Trophoblast cell (in vitro differentiated cells and primary cell): ENCODE measurements at regions not wholly inside any gene's neighbourhood (a gene's known extent, or its start where the extent isn't known, plus 50 kb on each side); places are given as distances from the start of the nearest gene placed in this dataset.

Experiments
- DNase-seq, 2 donors: peaks; one replicate each; pipeline ENCODE4 v3.0.0-alpha.2; 2016
- H2AFZ ChIP-seq: 2 replicates; pipeline ENCODE4 v1.6.1; 2013; ENCODE audit warnings: low read length, moderate library complexity, mild to moderate bottlenecking; ENCODE audit not compliant: insufficient read depth, poor library complexity
- H2AK5ac ChIP-seq: 2 replicates; pipeline ENCODE4 v1.6.1; 2013; ENCODE audit warnings: mild to moderate bottlenecking, low read length
- H2BK120ac ChIP-seq: 2 replicates; pipeline ENCODE4 v1.6.1; 2013; ENCODE audit warnings: low read length, mild to moderate bottlenecking, moderate library complexity; ENCODE audit not compliant: insufficient read depth, poor library complexity
- H2BK12ac ChIP-seq: 2 replicates; pipeline ENCODE4 v1.6.1; 2013; ENCODE audit warnings: mild to moderate bottlenecking, low read length, moderate library complexity
- H2BK5ac ChIP-seq: 2 replicates; pipeline ENCODE4 v1.6.1; 2013; ENCODE audit warnings: low read length, low read depth, moderate library complexity, mild to moderate bottlenecking; ENCODE audit not compliant: poor library complexity
- H3K14ac ChIP-seq: 2 replicates; pipeline ENCODE4 v1.6.1; 2013; ENCODE audit warnings: mild to moderate bottlenecking, low read length
- H3K18ac ChIP-seq: 2 replicates; pipeline ENCODE4 v1.6.1; 2013; ENCODE audit warnings: mild to moderate bottlenecking, low read length
- H3K23ac ChIP-seq: 2 replicates; pipeline ENCODE4 v1.6.1; 2013; ENCODE audit warnings: low read length
- H3K27ac ChIP-seq: 2 replicates; pipeline ENCODE4 v1.5.1; 2013; ENCODE audit warnings: low read depth, mild to moderate bottlenecking, inconsistent platforms, low read length, moderate library complexity
- H3K27me3 ChIP-seq: 2 replicates; pipeline ENCODE4 v1.6.1; 2013; ENCODE audit warnings: inconsistent platforms, mild to moderate bottlenecking, low read length, moderate library complexity; ENCODE audit not compliant: insufficient read depth
- H3K36me3 ChIP-seq, 2 experiments: 1 replicate in 1 of 2; 2 replicates in 1 of 2; pipeline ENCODE4 v1.6.1; 2013; ENCODE audit warnings: low read length in 2 of 2, mild to moderate bottlenecking in 2 of 2, moderate library complexity in 1 of 2; ENCODE audit not compliant: insufficient read depth in 2 of 2, control insufficient read depth in 1 of 2
- H3K4ac ChIP-seq: 2 replicates; pipeline ENCODE4 v1.6.1; 2013; ENCODE audit warnings: low read depth, mild to moderate bottlenecking, low read length, moderate library complexity
- H3K4me1 ChIP-seq, 2 experiments: 1 replicate in 1 of 2; 2 replicates in 1 of 2; pipeline ENCODE4 v1.6.1; 2013; ENCODE audit warnings: low read length in 2 of 2, mild to moderate bottlenecking in 2 of 2, moderate library complexity in 1 of 2; ENCODE audit not compliant: insufficient read depth in 2 of 2, control insufficient read depth in 1 of 2
- H3K4me2 ChIP-seq: 2 replicates; pipeline ENCODE4 v1.6.1; 2013; ENCODE audit warnings: inconsistent platforms, mild to moderate bottlenecking, low read length, moderate library complexity
- H3K4me3 ChIP-seq: 2 replicates; pipeline ENCODE4 v1.5.1; 2013; ENCODE audit warnings: mild to moderate bottlenecking, low read depth, low read length, inconsistent platforms
- H3K79me1 ChIP-seq: one replicate; pipeline ENCODE4 v1.6.1; 2013; ENCODE audit warnings: low read length
- H3K79me2 ChIP-seq: 2 replicates; pipeline ENCODE4 v1.6.1; 2013; ENCODE audit warnings: low read length, mild to moderate bottlenecking; ENCODE audit not compliant: control insufficient read depth, insufficient read depth, poor library complexity
- H3K9ac ChIP-seq: 2 replicates; pipeline ENCODE4 v1.6.1; 2013; ENCODE audit warnings: mild to moderate bottlenecking, low read length
- H3K9me3 ChIP-seq: 2 replicates; pipeline ENCODE4 v1.6.1; 2013; ENCODE audit warnings: low read depth, mild to moderate bottlenecking, control low read depth, inconsistent platforms, low read length; ENCODE audit not compliant: insufficient read depth
- H4K12ac ChIP-seq: 2 replicates; pipeline ENCODE4 v1.6.1; 2013; ENCODE audit warnings: low read depth, mild to moderate bottlenecking, low read length, moderate library complexity
- H4K8ac ChIP-seq: 2 replicates; pipeline ENCODE4 v1.6.1; 2013; ENCODE audit warnings: low read depth, mild to moderate bottlenecking, low read length, moderate library complexity
- H4K91ac ChIP-seq: one replicate; pipeline ENCODE4 v1.6.1; 2013; ENCODE audit warnings: low read depth, mild to moderate bottlenecking, low read length, moderate library complexity
- whole genome bisulfite sequencing: extraction: QIAGEN DNeasy Blood & Tissue Kit; methylation state at CpG from one replicate; pipeline ENCODE4 v1.1.7; 2013; ENCODE audit warnings: missing lambda C conversion rate; ENCODE audit not compliant: insufficient read length, insufficient coverage; ENCODE audit errors: extremely low coverage; 5-methylcytosine and 5-hydroxymethylcytosine counted together

GRCh38 chr11:87726506-87726905, 448.7 kb downstream of the RAB38 start:
- no peaks in the 10 kb centered on the region for H3K36me3 ChIP-seq
- no peak overlapping the region for H2AFZ ChIP-seq
- H3K9ac ChIP-seq: no peak overlapping the region
- H2BK120ac ChIP-seq: no peak overlapping the region
- H3K18ac ChIP-seq: no peak overlapping the region
- H2BK12ac ChIP-seq: no peak overlapping the region
- no peak for DNase-seq
- H4K91ac ChIP-seq: no peak overlapping the region
- H3K14ac ChIP-seq: no peak overlapping the region
- no peak overlapping the region for H2AK5ac ChIP-seq
- no peaks in the 10 kb centered on the region for H3K9me3 ChIP-seq
- no peak overlapping the region for H4K8ac ChIP-seq
- no peaks in the 10 kb centered on the region for H3K79me2 ChIP-seq
- no CpG with 5 or more reads among the region's 3 CpGs for WGBS
- H4K12ac ChIP-seq: no peak overlapping the region
- no peak overlapping the region for H3K4me2 ChIP-seq
- H3K27ac ChIP-seq: no peak overlapping the region
- no peaks in the 10 kb centered on the region for H3K4me1 ChIP-seq
- H3K4me3 ChIP-seq: no peak overlapping the region
- no peak overlapping the region for H3K23ac ChIP-seq
- no peak overlapping the region for H2BK5ac ChIP-seq
- H3K4ac ChIP-seq: no peak overlapping the region
- H3K79me1 ChIP-seq: no peaks in the 10 kb centered on the region
- no peaks in the 10 kb centered on the region for H3K27me3 ChIP-seq

- Histone ChIP-seq H2BK120ac (no peak overlapping the region), H3K79me2 (no peaks in the 10 kb centered on the region), H3K27ac (no peak overlapping the region), H2AFZ (no peak overlapping the region), H3K4me1 (no peaks in the 10 kb centered on the region), H3K14ac (no peak overlapping the region), H3K4me2 (no peak overlapping the region), H3K4ac (no peak overlapping the region), H2BK12ac (no peak overlapping the region), H2AK5ac (no peak overlapping the region), H4K12ac (no peak overlapping the region), H4K91ac (no peak overlapping the region), H3K36me3 (no peaks in the 10 kb centered on the region), H2BK5ac (no peak overlapping the region), H3K9ac (no peak overlapping the region), H3K9me3 (no peaks in the 10 kb centered on the region), H3K27me3 (no peaks in the 10 kb centered on the region), H3K23ac (no peak overlapping the region), H3K18ac (no peak overlapping the region), H3K4me3 (no peak overlapping the region), H4K8ac (no peak overlapping the region), H3K79me1 (no peaks in the 10 kb centered on the region)
- no CpG with 5 or more reads among the region's 1 CpG for WGBS
- peak in 1 of 2 donors; percentile 24 for DNase-seq
Measured at GRCh38 chr11:87724358-87724757, 450.9 kb downstream of the RAB38 start.

- no peak overlapping the region for H3K4me2 ChIP-seq
- no peak overlapping the region for H3K9ac ChIP-seq
- no peak overlapping the region for H3K27ac ChIP-seq
- no peak overlapping the region for H2BK120ac ChIP-seq
- WGBS: 100% methylated on average over 1 of the region's 10 CpGs
- no peak overlapping the region for H2BK5ac ChIP-seq
- no peaks in the 10 kb centered on the region for H3K79me2 ChIP-seq
- H3K79me1 ChIP-seq: no peaks in the 10 kb centered on the region
- no peaks in the 10 kb centered on the region for H3K4me1 ChIP-seq
- peak in 1 of 2 donors; percentile 43 for DNase-seq
- H3K4ac ChIP-seq: no peak overlapping the region
- no peak overlapping the region for H2BK12ac ChIP-seq
- H3K27me3 ChIP-seq: no peaks in the 10 kb centered on the region
- no peak overlapping the region for H3K23ac ChIP-seq
- no peak overlapping the region for H2AK5ac ChIP-seq
- no peak overlapping the region for H3K4me3 ChIP-seq
- no peaks in the 10 kb centered on the region for H3K36me3 ChIP-seq
- no peak overlapping the region for H3K18ac ChIP-seq
- no peak overlapping the region for H3K14ac ChIP-seq
- H3K9me3 ChIP-seq: no peaks in the 10 kb centered on the region
- no peak overlapping the region for H4K91ac ChIP-seq
- H4K8ac ChIP-seq: no peak overlapping the region
- no peak overlapping the region for H4K12ac ChIP-seq
- H2AFZ ChIP-seq: no peak overlapping the region
Measured at GRCh38 chr11:87722756-87723565, 452.3 kb downstream of the RAB38 start.

GRCh38 chr11:87719326-87720073, 455.7 kb downstream of the RAB38 start:
- no peak overlapping the region for H3K4ac ChIP-seq
- no peaks in the 10 kb centered on the region for H3K36me3 ChIP-seq
- H2BK5ac ChIP-seq: no peak overlapping the region
- H3K4me1 ChIP-seq: no peaks in the 10 kb centered on the region
- H3K14ac ChIP-seq: no peak overlapping the region
- H3K4me2 ChIP-seq: no peak overlapping the region
- no peak overlapping the region for H2AK5ac ChIP-seq
- H3K79me2 ChIP-seq: no peaks in the 10 kb centered on the region
- peak in 1 of 2 donors; percentile 21 for DNase-seq
- H3K4me3 ChIP-seq: no peak overlapping the region
- H3K9me3 ChIP-seq: no peaks in the 10 kb centered on the region
- no peak overlapping the region for H2AFZ ChIP-seq
- no peak overlapping the region for H3K9ac ChIP-seq
- no peaks in the 10 kb centered on the region for H3K79me1 ChIP-seq
- no peaks in the 10 kb centered on the region for H3K27me3 ChIP-seq
- H3K18ac ChIP-seq: no peak overlapping the region
- no peak overlapping the region for H3K23ac ChIP-seq
- H2BK12ac ChIP-seq: no peak overlapping the region
- no CpG with 5 or more reads among the region's 5 CpGs for WGBS
- no peak overlapping the region for H4K8ac ChIP-seq
- no peak overlapping the region for H4K91ac ChIP-seq
- H2BK120ac ChIP-seq: no peak overlapping the region
- H3K27ac ChIP-seq: no peak overlapping the region
- no peak overlapping the region for H4K12ac ChIP-seq
